ENCODE measurements at regions not wholly inside any gene's neighbourhood (a gene's known extent, or its start where the extent isn't known, plus 50 kb on each side); places are given as distances from the start of the nearest gene placed in this dataset.

GRCh38 chr3:174662653-174663052, 196.5 kb upstream of the NAALADL2 start:
- in situ Hi-C loops (cut with HindIII; ENCODE audit: low pct_unique_long_range_greater_than_20kb, low sequenced_read_pairs) (no loop called here), intact Hi-C loops (cut with micrococcal nuclease; ENCODE audit: unreplicated experiment) (no loop called here)
- H3K27ac ChIP-seq (ENCODE audit: low read length) = no peak overlapping the region
- H3K4me3 ChIP-seq (ENCODE audit: low read depth in 2 of 2, low read length in 2 of 2) = no peak overlapping the region
- no peak for DNase-seq (ENCODE audit: low read depth, low spot score)
- BruUV-seq (replicated peaks) = no TSS peak
- TF ChIP-seq CTCF (IDR thresholded peaks at IDR 0.05) = no peak
- TF ChIP-seq REST (IDR thresholded peaks at IDR 0.05; ENCODE audit: insufficient read depth in 1 of 2, low read depth in 2 of 2, low read length in 1 of 2) = no peak
- no peak for TF ChIP-seq SIN3A (IDR thresholded peaks at IDR 0.05; ENCODE audit: borderline replicate concordance, insufficient read depth, low read depth, low read length)
- no peak for TF ChIP-seq TCF7L2 (IDR thresholded peaks at IDR 0.05; ENCODE audit: low read depth, low read length)
- no peak for TF ChIP-seq POLR2AphosphoS5 (IDR thresholded peaks at IDR 0.05; ENCODE audit: low read depth, low read length)
- no peaks in the 10 kb centered on the region for H3K27me3 ChIP-seq (ENCODE audit: control insufficient read depth, insufficient read depth, low read length)
- ChIA-PET CTCF (no interaction called here), POLR2A (no interaction called here)
- ATAC-seq = no peak
- no peaks in the 10 kb centered on the region for H3K9me3 ChIP-seq (ENCODE audit: control insufficient read depth, insufficient read depth, low read depth, low read length)
- no peaks in the 10 kb centered on the region for H3K4me1 ChIP-seq (ENCODE audit: control insufficient read depth, insufficient read depth, low read length)
- no peaks in the 10 kb centered on the region for H3K36me3 ChIP-seq (ENCODE audit: control insufficient read depth, insufficient read depth, low read length)

GRCh38 chr3:174667386-174667785, 191.7 kb upstream of the NAALADL2 start:
- no peak for ATAC-seq
- ChIA-PET CTCF (no interaction called here), POLR2A (no interaction called here)
- in situ Hi-C loops (cut with HindIII; ENCODE audit: low pct_unique_long_range_greater_than_20kb, low sequenced_read_pairs) = no loop called here
- Histone ChIP-seq H3K27me3 (ENCODE audit: control insufficient read depth, insufficient read depth, low read length) (no peaks in the 10 kb centered on the region), H3K4me1 (ENCODE audit: control insufficient read depth, insufficient read depth, low read length) (no peaks in the 10 kb centered on the region), H3K27ac (ENCODE audit: low read length) (no peak overlapping the region), H3K36me3 (ENCODE audit: control insufficient read depth, insufficient read depth, low read length) (no peaks in the 10 kb centered on the region), H3K4me3 (ENCODE audit: low read depth in 2 of 2, low read length in 2 of 2) (no peak overlapping the region), H3K9me3 (ENCODE audit: control insufficient read depth, insufficient read depth, low read depth, low read length) (0 out of 2 replicates have a peak, but pooled peaks cover 4% of the 10 kb centered on the region)
- no peak for DNase-seq (ENCODE audit: low read depth, low spot score)
- intact Hi-C loops (cut with micrococcal nuclease; ENCODE audit: unreplicated experiment) = no loop called here
- TF ChIP-seq REST (IDR thresholded peaks at IDR 0.05; ENCODE audit: insufficient read depth in 1 of 2, low read depth in 2 of 2, low read length in 1 of 2) = no peak
- no peak for TF ChIP-seq SIN3A (IDR thresholded peaks at IDR 0.05; ENCODE audit: borderline replicate concordance, insufficient read depth, low read depth, low read length)
- no TSS peak for BruUV-seq (replicated peaks)
